ENCODE measurements at regions not wholly inside any gene's neighbourhood (a gene's known extent, or its start where the extent isn't known, plus 50 kb on each side); places are given as distances from the start of the nearest gene placed in this dataset.

DNA sequence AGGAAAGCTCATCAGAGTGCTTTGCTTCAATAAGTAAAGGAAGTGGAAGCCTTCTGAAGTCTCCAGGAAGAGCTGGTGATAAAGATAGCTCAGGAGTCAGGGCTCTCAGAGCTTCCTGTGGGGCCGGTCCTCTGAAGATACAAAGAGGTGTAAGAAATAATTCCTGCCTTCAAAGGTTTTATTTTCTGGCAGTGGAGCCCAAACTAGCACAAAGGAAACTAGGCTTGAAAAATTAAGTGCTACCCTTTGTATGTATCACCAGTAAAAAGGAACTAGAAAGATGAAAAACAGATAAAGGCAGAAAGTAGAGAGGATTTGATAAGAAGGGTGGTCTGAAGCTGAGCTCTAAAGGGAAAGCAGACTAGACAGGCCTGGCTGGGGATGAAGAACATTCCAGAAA lies 204.1 kb upstream of the SASH1 start:
- no peak overlapping the region for H3K4me3 Mint-ChIP-seq (ENCODE audit: unreplicated experiment)

DNA sequence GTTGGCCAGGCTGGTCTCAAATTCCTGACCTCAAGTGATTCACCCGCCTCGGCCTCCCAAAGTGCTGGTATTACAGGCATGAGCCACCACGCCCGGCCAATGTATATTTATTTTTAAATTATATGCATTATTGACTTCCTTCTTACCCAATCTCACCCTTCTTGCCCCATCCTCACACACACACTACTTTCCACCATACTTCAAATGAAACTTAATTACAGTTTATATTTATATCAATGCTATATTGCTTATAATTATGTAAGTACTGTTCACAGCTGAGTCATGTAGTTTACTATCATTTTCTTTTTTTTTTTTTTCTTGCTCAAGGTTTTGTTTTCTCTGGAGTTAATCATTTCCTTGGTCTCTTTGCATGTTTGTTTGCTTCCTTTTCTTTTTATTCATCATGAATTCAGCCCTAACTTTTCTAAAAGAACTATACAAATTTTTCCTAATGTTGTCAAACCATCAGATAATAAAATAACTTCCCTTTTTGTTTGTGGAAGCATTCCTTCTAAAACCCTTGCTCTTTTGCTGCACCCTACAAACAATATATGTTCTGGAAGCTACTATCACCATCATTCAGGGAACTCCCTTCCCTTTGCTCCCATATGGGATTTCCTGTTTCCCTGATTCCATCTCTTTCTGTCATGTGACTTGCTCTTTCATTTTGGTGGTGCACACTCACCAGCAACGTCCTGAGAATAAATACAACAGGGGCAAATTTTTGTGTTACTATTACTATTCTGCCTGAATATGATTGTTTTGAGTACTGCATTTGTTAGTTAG lies 201.7 kb upstream of the SASH1 start:
- peaks cover 12% of the 10 kb centered on the region for H3K9me3 Mint-ChIP-seq (ENCODE audit: unreplicated experiment)
- TF ChIP-seq, protein P1, sequence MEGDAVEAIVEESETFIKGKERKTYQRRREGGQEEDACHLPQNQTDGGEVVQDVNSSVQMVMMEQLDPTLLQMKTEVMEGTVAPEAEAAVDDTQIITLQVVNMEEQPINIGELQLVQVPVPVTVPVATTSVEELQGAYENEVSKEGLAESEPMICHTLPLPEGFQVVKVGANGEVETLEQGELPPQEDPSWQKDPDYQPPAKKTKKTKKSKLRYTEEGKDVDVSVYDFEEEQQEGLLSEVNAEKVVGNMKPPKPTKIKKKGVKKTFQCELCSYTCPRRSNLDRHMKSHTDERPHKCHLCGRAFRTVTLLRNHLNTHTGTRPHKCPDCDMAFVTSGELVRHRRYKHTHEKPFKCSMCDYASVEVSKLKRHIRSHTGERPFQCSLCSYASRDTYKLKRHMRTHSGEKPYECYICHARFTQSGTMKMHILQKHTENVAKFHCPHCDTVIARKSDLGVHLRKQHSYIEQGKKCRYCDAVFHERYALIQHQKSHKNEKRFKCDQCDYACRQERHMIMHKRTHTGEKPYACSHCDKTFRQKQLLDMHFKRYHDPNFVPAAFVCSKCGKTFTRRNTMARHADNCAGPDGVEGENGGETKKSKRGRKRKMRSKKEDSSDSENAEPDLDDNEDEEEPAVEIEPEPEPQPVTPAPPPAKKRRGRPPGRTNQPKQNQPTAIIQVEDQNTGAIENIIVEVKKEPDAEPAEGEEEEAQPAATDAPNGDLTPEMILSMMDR (IDR thresholded peaks at IDR 0.05), result no peak
- no peaks in the 10 kb centered on the region for H3K27me3 Mint-ChIP-seq (ENCODE audit: unreplicated experiment)
- H3K4me1 Mint-ChIP-seq (ENCODE audit: unreplicated experiment), result peaks cover 16% of the 10 kb centered on the region
- no peak overlapping the region for H3K4me3 Mint-ChIP-seq (ENCODE audit: unreplicated experiment)
- no peaks in the 10 kb centered on the region for H3K36me3 Mint-ChIP-seq (ENCODE audit: unreplicated experiment)
- H3K27ac Mint-ChIP-seq (ENCODE audit: unreplicated experiment), result no peak overlapping the region
- DNase-seq (ENCODE audit: extremely low spot score, unreplicated experiment), result no peak

More for the DNA sequence above, 204.1 kb upstream of the SASH1 start:
- H3K27ac Mint-ChIP-seq (ENCODE audit: unreplicated experiment), result peak overlapping the region; percentile 1
- H3K9me3 Mint-ChIP-seq (ENCODE audit: unreplicated experiment), result peaks cover 12% of the 10 kb centered on the region
- no peak for DNase-seq (ENCODE audit: extremely low spot score, unreplicated experiment)
- H3K27me3 Mint-ChIP-seq (ENCODE audit: unreplicated experiment), result no peaks in the 10 kb centered on the region
- H3K36me3 Mint-ChIP-seq (ENCODE audit: unreplicated experiment), result no peaks in the 10 kb centered on the region
- peaks cover 16% of the 10 kb centered on the region for H3K4me1 Mint-ChIP-seq (ENCODE audit: unreplicated experiment)
- TF ChIP-seq, protein P1 (IDR thresholded peaks at IDR 0.05), result no peak

DNA sequence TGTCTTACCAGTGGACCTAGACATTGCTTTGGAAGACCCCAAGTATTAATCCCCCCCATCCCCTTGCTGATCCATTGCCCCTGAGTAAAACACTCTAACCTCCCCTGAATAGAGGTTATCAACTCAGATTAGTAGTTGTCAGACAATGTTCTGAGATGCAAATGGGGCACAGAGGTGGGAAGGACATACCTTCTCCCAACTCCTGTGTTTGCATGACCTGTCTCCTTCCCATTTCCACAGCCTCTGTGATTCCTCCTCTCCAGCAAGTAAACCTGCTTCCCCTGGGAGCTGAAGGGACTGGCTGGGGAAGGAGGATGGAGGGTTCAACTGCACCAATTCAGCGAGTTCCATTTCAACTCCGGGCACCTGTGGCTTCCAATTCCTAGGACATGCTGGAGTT lies 199.8 kb upstream of the SASH1 start:
- H3K9me3 Mint-ChIP-seq (ENCODE audit: unreplicated experiment), result peaks cover 7% of the 10 kb centered on the region
- H3K4me1 Mint-ChIP-seq (ENCODE audit: unreplicated experiment), result peaks cover 19% of the 10 kb centered on the region
- no peak overlapping the region for H3K4me3 Mint-ChIP-seq (ENCODE audit: unreplicated experiment)

DNA sequence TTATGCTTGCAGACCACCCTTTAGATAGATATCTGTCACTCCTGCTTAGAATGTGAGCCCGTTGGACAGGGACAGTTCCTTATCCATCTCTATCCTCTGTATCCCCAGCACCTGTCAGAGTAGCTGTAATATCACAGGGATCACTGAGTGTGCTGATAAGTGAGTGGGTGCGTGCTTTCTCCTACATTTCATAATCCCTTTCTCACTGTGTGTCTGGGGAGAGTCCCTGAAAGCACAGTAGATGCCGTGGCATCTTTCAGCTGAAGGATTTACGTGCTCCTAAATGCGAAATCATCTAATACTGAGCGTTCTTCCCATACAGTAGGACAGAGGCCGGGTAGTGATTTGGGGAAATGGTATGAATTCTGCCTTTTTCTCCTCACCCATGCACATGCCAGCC lies 198.9 kb upstream of the SASH1 start:
- Mint-ChIP-seq H3K9me3 (ENCODE audit: unreplicated experiment) (peaks cover 7% of the 10 kb centered on the region), H3K36me3 (ENCODE audit: unreplicated experiment) (no peaks in the 10 kb centered on the region), H3K27ac (ENCODE audit: unreplicated experiment) (no peak overlapping the region), H3K4me1 (ENCODE audit: unreplicated experiment) (peaks cover 17% of the 10 kb centered on the region), H3K4me3 (ENCODE audit: unreplicated experiment) (no peak overlapping the region), H3K27me3 (ENCODE audit: unreplicated experiment) (no peaks in the 10 kb centered on the region)
- TF ChIP-seq, protein P1 (IDR thresholded peaks at IDR 0.05), result no peak
- DNase-seq (ENCODE audit: extremely low spot score, unreplicated experiment), result no peak

More for the DNA sequence above, 199.8 kb upstream of the SASH1 start:
- Mint-ChIP-seq H3K27ac (ENCODE audit: unreplicated experiment) (no peak overlapping the region), H3K36me3 (ENCODE audit: unreplicated experiment) (no peaks in the 10 kb centered on the region), H3K27me3 (ENCODE audit: unreplicated experiment) (no peaks in the 10 kb centered on the region)
- TF ChIP-seq, protein P1 (IDR thresholded peaks at IDR 0.05), result no peak
- no peak for DNase-seq (ENCODE audit: extremely low spot score, unreplicated experiment)

DNA sequence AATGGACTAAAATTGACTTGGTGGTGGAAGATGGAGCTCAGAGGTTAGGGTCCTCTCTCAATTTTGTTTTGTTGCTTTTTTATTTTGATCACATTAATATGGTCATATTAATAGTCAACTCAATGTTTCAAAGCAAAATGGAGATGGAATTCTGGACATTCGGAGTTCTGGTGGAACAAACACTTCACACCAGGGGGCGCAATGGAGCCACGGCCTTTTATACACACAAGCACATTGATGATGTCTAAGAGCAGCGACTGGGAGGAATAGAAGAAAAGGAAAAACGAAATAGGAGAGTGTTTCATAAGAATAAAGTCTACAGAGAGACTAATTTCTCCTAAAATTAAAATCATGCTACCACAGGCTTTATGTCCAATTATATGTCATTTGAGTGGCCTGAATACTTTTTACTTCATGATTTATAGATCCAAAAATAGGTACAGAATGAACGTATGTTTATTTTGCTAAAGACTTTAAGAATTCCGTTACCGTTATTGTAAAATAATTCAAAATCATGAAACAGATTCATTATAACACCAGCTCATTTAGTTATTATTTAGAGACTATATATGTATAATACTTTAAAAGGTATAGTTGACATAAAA lies 197.6 kb upstream of the SASH1 start:
- TF ChIP-seq, protein P1 (IDR thresholded peaks at IDR 0.05), result peak; percentile 70
- Mint-ChIP-seq H3K9me3 (ENCODE audit: unreplicated experiment) (peaks cover 7% of the 10 kb centered on the region), H3K4me1 (ENCODE audit: unreplicated experiment) (peaks cover 12% of the 10 kb centered on the region), H3K4me3 (ENCODE audit: unreplicated experiment) (no peak overlapping the region), H3K27me3 (ENCODE audit: unreplicated experiment) (no peaks in the 10 kb centered on the region), H3K36me3 (ENCODE audit: unreplicated experiment) (no peaks in the 10 kb centered on the region), H3K27ac (ENCODE audit: unreplicated experiment) (no peak overlapping the region)
- no peak for DNase-seq (ENCODE audit: extremely low spot score, unreplicated experiment)

All from osteocyte (in vitro differentiated cells).